NB4 (cell line): ENCODE measurements at regions not wholly inside any gene's neighbourhood (a gene's known extent, or its start where the extent isn't known, plus 50 kb on each side); places are given as distances from the start of the nearest gene placed in this dataset.

ENCODE experiments used
- MYC ChIP-seq: IDR thresholded peaks from 2 replicates; pipeline ENCODE4 v1.6.1; 2011; ENCODE audit warnings: low read depth, low read length
- POLR2A ChIP-seq: IDR thresholded peaks from 2 replicates; pipeline ENCODE4 v1.6.1; 2011; ENCODE audit warnings: mild to moderate bottlenecking; ENCODE audit not compliant: insufficient read length; ENCODE audit errors: extremely low read depth
- TF ChIP-seq, protein P1 (sequence below): IDR thresholded peaks from one replicate; pipeline ENCODE4 v1.5.1; 2012; ENCODE audit warnings: low read depth, low read length

DNA sequence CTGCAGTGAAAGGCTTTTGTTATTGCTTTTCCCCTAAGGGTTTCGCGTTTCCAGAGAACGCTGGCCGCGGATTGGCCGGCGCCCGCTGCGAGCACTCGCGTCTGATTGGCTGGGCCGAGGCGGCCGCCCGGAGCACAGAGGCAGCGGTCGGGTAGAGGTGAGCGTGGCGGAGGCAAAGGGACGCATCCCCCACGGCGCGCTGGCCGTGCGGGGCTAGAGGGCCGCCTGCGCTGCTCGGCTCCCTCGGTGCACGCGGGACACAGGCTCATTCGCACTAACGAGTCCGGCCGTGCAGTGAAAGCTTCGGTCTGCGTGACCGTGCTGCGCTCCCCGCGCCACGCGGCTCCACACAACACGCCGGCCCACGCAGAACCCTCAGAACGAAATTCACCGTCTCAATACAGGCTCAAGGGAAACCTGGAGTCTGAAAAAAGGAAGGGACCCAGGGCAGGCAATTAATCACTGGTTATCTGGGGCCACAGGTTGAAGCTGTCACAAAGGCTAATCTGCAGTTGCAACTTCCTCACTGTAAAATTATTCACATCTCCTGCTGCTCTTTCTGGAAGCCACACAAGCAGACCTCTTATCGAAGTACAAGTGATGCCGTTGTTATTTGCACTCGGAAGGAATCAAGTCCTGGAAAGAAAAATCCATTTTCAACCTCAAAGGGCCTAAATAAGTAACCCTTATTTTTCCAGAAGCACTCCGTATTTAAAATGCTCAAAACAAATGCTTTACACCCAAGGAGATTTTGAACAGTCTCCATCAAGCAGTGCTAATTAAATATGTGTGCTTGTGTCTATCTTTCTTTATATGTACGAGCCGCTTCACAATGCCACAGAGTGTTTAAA is 94.6 kb downstream of the ZNF608 start:
- TF ChIP-seq, protein P1, sequence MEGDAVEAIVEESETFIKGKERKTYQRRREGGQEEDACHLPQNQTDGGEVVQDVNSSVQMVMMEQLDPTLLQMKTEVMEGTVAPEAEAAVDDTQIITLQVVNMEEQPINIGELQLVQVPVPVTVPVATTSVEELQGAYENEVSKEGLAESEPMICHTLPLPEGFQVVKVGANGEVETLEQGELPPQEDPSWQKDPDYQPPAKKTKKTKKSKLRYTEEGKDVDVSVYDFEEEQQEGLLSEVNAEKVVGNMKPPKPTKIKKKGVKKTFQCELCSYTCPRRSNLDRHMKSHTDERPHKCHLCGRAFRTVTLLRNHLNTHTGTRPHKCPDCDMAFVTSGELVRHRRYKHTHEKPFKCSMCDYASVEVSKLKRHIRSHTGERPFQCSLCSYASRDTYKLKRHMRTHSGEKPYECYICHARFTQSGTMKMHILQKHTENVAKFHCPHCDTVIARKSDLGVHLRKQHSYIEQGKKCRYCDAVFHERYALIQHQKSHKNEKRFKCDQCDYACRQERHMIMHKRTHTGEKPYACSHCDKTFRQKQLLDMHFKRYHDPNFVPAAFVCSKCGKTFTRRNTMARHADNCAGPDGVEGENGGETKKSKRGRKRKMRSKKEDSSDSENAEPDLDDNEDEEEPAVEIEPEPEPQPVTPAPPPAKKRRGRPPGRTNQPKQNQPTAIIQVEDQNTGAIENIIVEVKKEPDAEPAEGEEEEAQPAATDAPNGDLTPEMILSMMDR, result no peak
- TF ChIP-seq MYC (no peak), POLR2A (no peak)
